ENCODE measurements at regions not wholly inside any gene's neighbourhood (a gene's known extent, or its start where the extent isn't known, plus 50 kb on each side); places are given as distances from the start of the nearest gene placed in this dataset.

GRCh38 chrX:124860736-124861135 is 458.9 kb upstream of the TEX13C start (continued):
- no peak for TF ChIP-seq ZNF609 (CRISPR knock-in tag; IDR thresholded peaks at IDR 0.05; ENCODE audit: borderline replicate concordance)

GRCh38 chrX:124862301-124862700 is 457.4 kb upstream of the TEX13C start:
- intact Hi-C loops (cut with micrococcal nuclease) (loop anchor here (5.0 kb wide), 1 partner anchor 455 kb away; no protein-coding TSS in a partner anchor), in situ Hi-C loops (cut with MboI) (no loop called here)
- H3K27me3 ChIP-seq (ENCODE audit: control insufficient read depth in 2 of 2, insufficient read depth in 2 of 2, low read length in 2 of 2): no peaks in the 10 kb centered on the region
- H3K4me1 ChIP-seq (replicated peaks in 1 of 2; ENCODE audit: control insufficient read depth in 2 of 2, insufficient read depth in 2 of 2, low read length in 2 of 2): peaks cover 0 to 6% of the 10 kb centered on the region in 2 experiments; a peak in 2 of 5 replicates
- POLR2A ChIA-PET: interaction anchor here (0.6 kb wide), 1 partner anchor 587 kb away, joined by 3 read pairs; no protein-coding TSS in a partner anchor
- no peak for FAIRE-seq
- H3K9ac ChIP-seq (ENCODE audit: insufficient read depth in 1 of 2, low read depth in 2 of 2, low read length in 2 of 2): no peak overlapping the region
- H2AFZ ChIP-seq (ENCODE audit: low read depth, low read length): no peak overlapping the region
- no peak overlapping the region for H3K4me2 ChIP-seq (ENCODE audit: insufficient read depth, low read length)
- WGBS (ENCODE audit: insufficient coverage, low coverage, missing lambda C conversion rate): 38% methylated on average over 3 of the region's 4 CpGs
- DNase-seq (ENCODE audit: extremely low read depth in 1 of 4, low spot score in 3 of 4): peak in 1 of 4 experiments; percentile 7
- ATAC-seq: peak; percentile 78
- no TSS peak for BruUV-seq (replicated peaks)
- H4K20me1 ChIP-seq (replicated peaks; ENCODE audit: control insufficient read depth, insufficient read depth, low read length): no peaks in the 10 kb centered on the region
- H3K79me2 ChIP-seq (ENCODE audit: control insufficient read depth, insufficient read depth, low read length): no peaks in the 10 kb centered on the region; the same call in 2 of the 3 replicates
- no peak for TF ChIP-seq TBL1XR1 (IDR thresholded peaks at IDR 0.05; ENCODE audit: low read length in 2 of 2)
- TF ChIP-seq CTCF (IDR thresholded peaks at IDR 0.05 in 2 of 3, conservative IDR thresholded peaks at IDR 0.05 in 1 of 3; ENCODE audit: insufficient read depth in 2 of 3, low read depth in 1 of 3, low read length in 3 of 3): 0 out of 6 replicates have a peak, but pooled peaks of 1 of the 3 experiments have one; percentile 18
- no peak for TF ChIP-seq ZFP30 (CRISPR knock-in tag; IDR thresholded peaks at IDR 0.05; ENCODE audit: borderline replicate concordance)
- H3K27ac ChIP-seq (ENCODE audit: extremely low read depth, low read depth, low read length): no peak overlapping the region
- no peak overlapping the region for H3K4me3 ChIP-seq
- no peaks in the 10 kb centered on the region for H3K9me3 ChIP-seq (replicated peaks; ENCODE audit: control insufficient read depth, insufficient read depth, low read depth, low read length)
- no peaks in the 10 kb centered on the region for H3K36me3 ChIP-seq (ENCODE audit: control insufficient read depth, insufficient read depth, low read length)
- CTCF ChIA-PET (ENCODE audit: low intra/inter-chr PET ratio): no interaction called here
- no peaks in the 10 kb centered on the region for H3K9me1 ChIP-seq (ENCODE audit: control insufficient read depth, insufficient read depth, low read length)

Measured in K562 (cell line).